Upper lobe of right lung (tissue), 1 donor: ENCODE measurements at regions not wholly inside any gene's neighbourhood (a gene's known extent, or its start where the extent isn't known, plus 50 kb on each side); places are given as distances from the start of the nearest gene placed in this dataset.

Experiments
- ATAC-seq: fragments of 200-7000 bp; cut with Tn5 transposase; one replicate; pipeline ENCODE4 v1.9.1; 2020; ENCODE audit warnings: mild to moderate bottlenecking, moderate library complexity
- DNase-seq: peaks from one replicate; pipeline ENCODE4 v3.0.0-alpha.2; 2020
- H3K27ac ChIP-seq: fragments of 200-600 bp; one replicate; pipeline ENCODE4 v1.8.0; 2022
- H3K27me3 ChIP-seq: fragments of 200-600 bp; one replicate; pipeline ENCODE4 v1.8.0; 2022; ENCODE audit warnings: mild to moderate bottlenecking
- H3K36me3 ChIP-seq: fragments of 200-600 bp; one replicate; pipeline ENCODE4 v1.8.0; 2022
- H3K4me1 ChIP-seq: fragments of 200-600 bp; one replicate; pipeline ENCODE4 v1.8.0; 2022
- H3K4me3 ChIP-seq: fragments of 200-600 bp; one replicate; pipeline ENCODE4 v1.8.0; 2022; ENCODE audit warnings: mild to moderate bottlenecking
- H3K9me3 ChIP-seq: fragments of 200-600 bp; one replicate; pipeline ENCODE4 v1.8.0; 2022
- CTCF ChIP-seq: fragments of 200-600 bp; IDR thresholded peaks from one replicate; pipeline ENCODE4 v1.8.0; 2022; ENCODE audit warnings: antibody characterized with exemption
- intact Hi-C: fragments of 100-400 bp; cut with DNase I; formaldehyde crosslinking; loops from one replicate; pipeline ENCODE4 v1.11.0; 2022
- donor health status: DM: no; HTN: yes; CAD: no; lungs with severe emphysema.

GRCh38 chr4:183029365-183029764 is 69.7 kb upstream of the WWC2 start:
- intact Hi-C loops = no loop called here
- no peak for TF ChIP-seq CTCF
- H3K27me3 ChIP-seq = no peaks in the 10 kb centered on the region

GRCh38 chr4:183026701-183027100 is 72.4 kb upstream of the WWC2 start:
- no peak for ATAC-seq
- H3K4me1 ChIP-seq = no peaks in the 10 kb centered on the region
- H3K27ac ChIP-seq = no peak overlapping the region
- no peak overlapping the region for H3K4me3 ChIP-seq
- no peak for DNase-seq
- intact Hi-C loops = no loop called here
- no peak for TF ChIP-seq CTCF
- H3K9me3 ChIP-seq = no peaks in the 10 kb centered on the region
- no peaks in the 10 kb centered on the region for H3K36me3 ChIP-seq
- no peaks in the 10 kb centered on the region for H3K27me3 ChIP-seq

More at GRCh38 chr4:183029365-183029764, 69.7 kb upstream of the WWC2 start:
- ATAC-seq = no peak
- no peak overlapping the region for H3K4me3 ChIP-seq
- H3K27ac ChIP-seq = no peak overlapping the region
- no peaks in the 10 kb centered on the region for H3K9me3 ChIP-seq
- H3K36me3 ChIP-seq = no peaks in the 10 kb centered on the region
- H3K4me1 ChIP-seq = no peaks in the 10 kb centered on the region
- DNase-seq = no peak

- H3K4me3 ChIP-seq = no peak overlapping the region
- no peaks in the 10 kb centered on the region for H3K4me1 ChIP-seq
- H3K36me3 ChIP-seq = no peaks in the 10 kb centered on the region
- DNase-seq (no peak), ATAC-seq (no peak)
- no peak for TF ChIP-seq CTCF
- intact Hi-C loops = no loop called here
- H3K27ac ChIP-seq = no peak overlapping the region
- no peaks in the 10 kb centered on the region for H3K9me3 ChIP-seq
- no peaks in the 10 kb centered on the region for H3K27me3 ChIP-seq
Observed at GRCh38 chr4:183022617-183023016, 76.4 kb upstream of the WWC2 start.

GRCh38 chr4:183017962-183018361 is 81.1 kb upstream of the WWC2 start:
- no peak overlapping the region for H3K4me3 ChIP-seq
- intact Hi-C loops = no loop called here
- ATAC-seq (no peak), DNase-seq (no peak)
- H3K9me3 ChIP-seq = no peaks in the 10 kb centered on the region
- H3K4me1 ChIP-seq = no peaks in the 10 kb centered on the region
- H3K27me3 ChIP-seq = no peaks in the 10 kb centered on the region
- no peaks in the 10 kb centered on the region for H3K36me3 ChIP-seq
- TF ChIP-seq CTCF = no peak
- no peak overlapping the region for H3K27ac ChIP-seq

- ATAC-seq (no peak), DNase-seq (no peak)
- no peaks in the 10 kb centered on the region for H3K4me1 ChIP-seq
- TF ChIP-seq CTCF = no peak
- H3K27me3 ChIP-seq = peaks cover 9% of the 10 kb centered on the region
- intact Hi-C loops = no loop called here
- H3K36me3 ChIP-seq = no peaks in the 10 kb centered on the region
- no peaks in the 10 kb centered on the region for H3K9me3 ChIP-seq
- no peak overlapping the region for H3K27ac ChIP-seq
- no peak overlapping the region for H3K4me3 ChIP-seq
Observed at GRCh38 chr4:183014361-183015084, 84.5 kb upstream of the WWC2 start.

GRCh38 chr4:183013730-183014002 is 85.4 kb upstream of the WWC2 start:
- Histone ChIP-seq H3K4me1 (no peaks in the 10 kb centered on the region), H3K4me3 (no peak overlapping the region), H3K27me3 (peaks cover 10% of the 10 kb centered on the region), H3K9me3 (no peaks in the 10 kb centered on the region), H3K36me3 (no peaks in the 10 kb centered on the region), H3K27ac (no peak overlapping the region)
- intact Hi-C loops = no loop called here
- no peak for DNase-seq
- no peak for TF ChIP-seq CTCF
- ATAC-seq = no peak
